Naive thymus-derived CD4-positive, alpha-beta T cell (primary cell): ENCODE measurements at regions not wholly inside any gene's neighbourhood (a gene's known extent, or its start where the extent isn't known, plus 50 kb on each side); places are given as distances from the start of the nearest gene placed in this dataset.

Source experiments
- ATAC-seq: fragments of 150-1000 bp; cut with Tn5 transposase; 2 replicates; pipeline ENCODE4 v1.10.0; 2021; ENCODE audit warnings: mild to moderate bottlenecking, moderate library complexity
- CTCF ChIA-PET: fragments of 350-600 bp; sonication (Branson Sonifier 250); formaldehyde crosslinking; loops from one replicate; lab custom pipeline; 2021; ENCODE audit warnings: antibody characterized with exemption; lab: Charles Lee
- POLR2A ChIA-PET: fragments of 350-600 bp; sonication (Branson Sonifier 250); formaldehyde crosslinking; loops from one replicate; lab custom pipeline; 2021; ENCODE audit warnings: antibody characterized with exemption, inconsistent platforms; lab: Charles Lee
- DNase-seq, 9 donors: peaks; one replicate each; pipeline versions ENCODE4 v3.0.0 to v3.0.0-alpha.2; 2020 to 2022; ENCODE audit warnings: mixed read lengths in 1 of 9
- H3K27ac ChIP-seq: one replicate; pipeline ENCODE4 v1.7.0; 2013; ENCODE audit warnings: mild to moderate bottlenecking, low read depth, low read length, moderate library complexity
- H3K27me3 ChIP-seq, 2 donors: one replicate each; pipeline ENCODE4 v1.7.0; 2013; ENCODE audit warnings: low read length in 2 of 2, mild to moderate bottlenecking in 2 of 2, moderate library complexity in 2 of 2; ENCODE audit not compliant: control insufficient read depth in 2 of 2, insufficient read depth in 2 of 2
- H3K36me3 ChIP-seq, 3 experiments: 1 replicate in 2 of 3; 2 replicates in 1 of 3; pipeline ENCODE4 v1.7.0; 2013; ENCODE audit warnings: low read length in 3 of 3, mild to moderate bottlenecking in 3 of 3, moderate library complexity in 1 of 3; ENCODE audit not compliant: insufficient read depth in 3 of 3, control insufficient read depth in 2 of 3
- H3K4me1 ChIP-seq, 2 donors: one replicate each; pipeline ENCODE4 v1.7.0; 2013; ENCODE audit warnings: low read length in 2 of 2, mild to moderate bottlenecking in 2 of 2, moderate library complexity in 1 of 2; ENCODE audit not compliant: control insufficient read depth in 2 of 2, insufficient read depth in 2 of 2
- H3K4me3 ChIP-seq: 2 replicates; pipeline ENCODE4 v1.7.0; 2013; ENCODE audit warnings: mild to moderate bottlenecking, low read length
- H3K9me3 ChIP-seq, 3 experiments: 1 replicate in 2 of 3; 2 replicates in 1 of 3; pipeline ENCODE4 v1.7.0; 2013; ENCODE audit warnings: low read length in 3 of 3; ENCODE audit not compliant: control insufficient read depth in 2 of 3
- H3K27ac Mint-ChIP-seq, 9 donors: one replicate each; pipeline ENCODE4 v1.8.0; 2020 to 2022; ENCODE audit warnings: mixed read lengths in 9 of 9, mild to moderate bottlenecking in 8 of 9, moderate library complexity in 5 of 9, inconsistent platforms in 2 of 9
- H3K27me3 Mint-ChIP-seq, 5 donors: one replicate each; pipeline ENCODE4 v1.8.0; 2021 to 2022; ENCODE audit warnings: mixed read lengths in 5 of 5, mild to moderate bottlenecking in 1 of 5
- H3K36me3 Mint-ChIP-seq, 5 donors: one replicate each; pipeline ENCODE4 v1.8.0; 2020 to 2022; ENCODE audit warnings: mixed read lengths in 5 of 5, mild to moderate bottlenecking in 3 of 5, inconsistent platforms in 1 of 5
- H3K4me1 Mint-ChIP-seq, 7 donors: one replicate each; pipeline ENCODE4 v1.8.0; 2020 to 2022; ENCODE audit warnings: mixed read lengths in 7 of 7, mild to moderate bottlenecking in 3 of 7, inconsistent platforms in 1 of 7
- H3K4me3 Mint-ChIP-seq, 10 donors: one replicate each; pipeline ENCODE4 v1.8.0; 2020 to 2022; ENCODE audit warnings: mild to moderate bottlenecking in 10 of 10, mixed read lengths in 10 of 10, moderate library complexity in 6 of 10, inconsistent platforms in 2 of 10
- H3K9me3 Mint-ChIP-seq, 11 donors: one replicate each; pipeline ENCODE4 v1.8.0; 2020 to 2022; ENCODE audit warnings: mixed read lengths in 11 of 11, mild to moderate bottlenecking in 4 of 11, inconsistent platforms in 1 of 11, moderate library complexity in 1 of 11
- intact Hi-C, 2 donors: fragments of 100-400 bp; cut with micrococcal nuclease; formaldehyde crosslinking; loops; one replicate each; pipeline ENCODE4 v1.15.1; 2023

DNA sequence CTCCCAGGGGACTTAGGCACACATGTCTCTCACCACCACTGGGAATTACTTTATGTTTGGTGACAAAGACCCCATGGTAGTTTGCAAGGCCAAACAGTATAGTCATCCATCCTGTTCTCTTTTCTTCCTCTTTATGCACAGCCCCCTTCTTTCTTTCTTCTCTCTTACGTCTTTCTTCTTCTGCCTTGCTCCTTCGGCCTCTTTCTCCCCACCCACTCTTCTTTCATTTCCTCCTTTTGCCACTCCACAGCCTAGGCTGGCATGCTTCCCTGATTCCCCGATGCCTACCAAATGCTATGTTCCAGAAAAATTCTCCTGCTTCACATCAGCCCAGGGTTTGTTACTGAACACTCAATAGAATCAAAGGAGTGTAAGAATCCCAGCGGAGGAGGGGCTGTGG, 62.4 kb upstream of the MKLN1 start:
- H3K9me3 Mint-ChIP-seq = peaks cover 0 to 8% (median 0%) of the 10 kb centered on the region in 11 donors
- peak overlapping the region in 1 of 9 donors; percentile 73 for H3K27ac Mint-ChIP-seq
- H3K27me3 ChIP-seq = no peaks in the 10 kb centered on the region
- no peak for ATAC-seq
- DNase-seq = no peak
- no peaks in the 10 kb centered on the region for H3K36me3 ChIP-seq
- peaks cover 0 to 9% (median 0%) of the 10 kb centered on the region in 5 donors for H3K27me3 Mint-ChIP-seq
- no peak overlapping the region for H3K4me3 ChIP-seq
- POLR2A ChIA-PET = no interaction called here
- intact Hi-C loops = no loop called here
- H3K27ac ChIP-seq = no peak overlapping the region
- no peaks in the 10 kb centered on the region for H3K4me1 ChIP-seq
- H3K4me3 Mint-ChIP-seq = no peak overlapping the region
- CTCF ChIA-PET = no interaction called here
- peaks cover 0 to 4% (median 0%) of the 10 kb centered on the region in 5 donors for H3K36me3 Mint-ChIP-seq
- H3K4me1 Mint-ChIP-seq = peaks cover 0 to 2% (median 0%) of the 10 kb centered on the region in 7 donors
- H3K9me3 ChIP-seq = no peaks in the 10 kb centered on the region

DNA sequence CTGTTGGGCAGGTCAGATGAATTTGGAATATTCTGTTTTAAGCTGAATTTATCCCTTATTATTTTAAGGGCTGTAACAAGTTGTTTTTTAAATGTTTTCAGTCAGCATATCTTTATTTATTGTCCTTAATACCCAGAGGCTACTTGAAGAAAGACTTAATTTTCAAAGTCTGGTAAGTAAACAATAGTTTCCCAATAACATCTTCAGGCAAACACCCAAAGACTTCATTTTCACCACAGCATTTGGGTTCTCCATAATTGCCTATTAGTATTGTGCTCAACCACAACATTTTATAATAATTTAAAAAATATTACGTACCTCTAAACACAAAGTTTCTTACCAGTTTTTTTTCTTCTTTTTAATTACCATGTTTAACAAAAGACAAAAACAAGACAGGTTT, 60.0 kb upstream of the MKLN1 start:
- Histone ChIP-seq H3K9me3 (no peaks in the 10 kb centered on the region), H3K27me3 (no peaks in the 10 kb centered on the region), H3K27ac (no peak overlapping the region), H3K4me3 (no peak overlapping the region), H3K36me3 (no peaks in the 10 kb centered on the region), H3K4me1 (no peaks in the 10 kb centered on the region)
- H3K9me3 Mint-ChIP-seq = peaks cover 0 to 3% (median 0%) of the 10 kb centered on the region in 11 donors
- peaks cover 0 to 6% (median 0%) of the 10 kb centered on the region in 5 donors for H3K27me3 Mint-ChIP-seq
- DNase-seq (no peak), ATAC-seq (no peak)
- POLR2A ChIA-PET = interaction anchor here (0.6 kb wide), 1 partner anchor 206 kb away, joined by 6 read pairs; no protein-coding TSS in a partner anchor
- H3K4me3 Mint-ChIP-seq = no peak overlapping the region
- H3K36me3 Mint-ChIP-seq = peaks cover 0 to 4% (median 0%) of the 10 kb centered on the region in 5 donors
- H3K27ac Mint-ChIP-seq = no peak overlapping the region
- intact Hi-C loops = no loop called here
- CTCF ChIA-PET = no interaction called here
- H3K4me1 Mint-ChIP-seq = peaks cover 0 to 2% (median 0%) of the 10 kb centered on the region in 7 donors

DNA sequence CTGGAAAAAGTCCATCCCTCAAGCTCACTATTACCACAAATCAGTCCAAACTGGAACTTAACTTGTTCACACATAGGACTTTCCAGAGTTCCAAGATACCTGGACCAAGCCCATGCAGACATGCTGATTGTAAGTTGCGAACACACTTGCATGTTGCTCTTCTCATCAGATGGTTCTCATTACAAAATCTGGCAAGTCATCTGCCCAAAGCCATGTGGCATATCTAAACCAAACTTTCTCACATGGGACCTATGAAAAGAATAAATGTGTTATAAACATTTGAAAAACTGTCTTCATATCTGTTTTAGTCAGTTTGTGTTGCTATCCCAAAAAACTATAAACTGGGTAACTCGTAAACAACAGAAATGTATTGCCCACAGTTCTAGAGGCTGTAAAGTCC, 58.8 kb upstream of the MKLN1 start:
- Mint-ChIP-seq H3K36me3 (peaks cover 0 to 4% (median 0%) of the 10 kb centered on the region in 5 donors), H3K9me3 (peaks cover 0 to 3% (median 0%) of the 10 kb centered on the region in 11 donors), H3K27me3 (peaks cover 0 to 6% (median 0%) of the 10 kb centered on the region in 5 donors), H3K4me3 (no peak overlapping the region), H3K4me1 (peaks cover 0 to 2% (median 0%) of the 10 kb centered on the region in 7 donors), H3K27ac (no peak overlapping the region)
- no peaks in the 10 kb centered on the region for H3K4me1 ChIP-seq
- H3K36me3 ChIP-seq = no peaks in the 10 kb centered on the region
- CTCF ChIA-PET = no interaction called here
- no peaks in the 10 kb centered on the region for H3K9me3 ChIP-seq
- no peak overlapping the region for H3K4me3 ChIP-seq
- no peak for ATAC-seq
- intact Hi-C loops = no loop called here
- POLR2A ChIA-PET = no interaction called here
- no peaks in the 10 kb centered on the region for H3K27me3 ChIP-seq
- H3K27ac ChIP-seq = no peak overlapping the region
- no peak for DNase-seq

DNA sequence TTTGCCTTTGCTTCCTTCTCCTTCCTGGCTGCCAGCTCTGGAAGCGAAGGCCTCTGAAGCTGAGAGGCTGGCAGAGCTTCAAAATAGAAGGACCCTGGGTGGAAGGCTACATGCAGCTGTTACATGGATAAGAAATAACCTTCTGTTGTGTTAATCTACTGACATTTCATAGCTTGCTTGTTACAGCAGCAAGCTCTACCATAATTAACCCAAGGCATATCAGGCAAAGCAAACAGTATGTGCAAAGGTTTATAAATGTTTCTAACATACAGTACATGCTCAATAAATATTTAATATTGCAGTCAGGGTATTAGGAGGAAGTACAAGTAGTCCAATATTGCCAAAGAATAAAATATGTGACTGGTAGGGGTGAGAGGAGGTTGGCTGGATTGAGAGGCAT, 55.6 kb upstream of the MKLN1 start:
- intact Hi-C loops = no loop called here
- ChIA-PET POLR2A (no interaction called here), CTCF (no interaction called here)
- no peak overlapping the region for H3K4me3 ChIP-seq
- H3K27me3 ChIP-seq = no peaks in the 10 kb centered on the region
- peaks cover 0 to 3% (median 0%) of the 10 kb centered on the region in 11 donors for H3K9me3 Mint-ChIP-seq
- no peak overlapping the region for H3K27ac Mint-ChIP-seq
- H3K9me3 ChIP-seq = no peaks in the 10 kb centered on the region
- H3K36me3 Mint-ChIP-seq = peaks cover 0 to 4% (median 0%) of the 10 kb centered on the region in 5 donors
- DNase-seq = no peak
- no peak for ATAC-seq
- H3K4me1 Mint-ChIP-seq = peaks cover 0 to 2% (median 0%) of the 10 kb centered on the region in 7 donors
- H3K27ac ChIP-seq = no peak overlapping the region
- H3K4me1 ChIP-seq = no peaks in the 10 kb centered on the region
- H3K36me3 ChIP-seq = no peaks in the 10 kb centered on the region
- H3K27me3 Mint-ChIP-seq = peaks cover 0 to 4% (median 0%) of the 10 kb centered on the region in 5 donors
- H3K4me3 Mint-ChIP-seq = no peak overlapping the region

DNA sequence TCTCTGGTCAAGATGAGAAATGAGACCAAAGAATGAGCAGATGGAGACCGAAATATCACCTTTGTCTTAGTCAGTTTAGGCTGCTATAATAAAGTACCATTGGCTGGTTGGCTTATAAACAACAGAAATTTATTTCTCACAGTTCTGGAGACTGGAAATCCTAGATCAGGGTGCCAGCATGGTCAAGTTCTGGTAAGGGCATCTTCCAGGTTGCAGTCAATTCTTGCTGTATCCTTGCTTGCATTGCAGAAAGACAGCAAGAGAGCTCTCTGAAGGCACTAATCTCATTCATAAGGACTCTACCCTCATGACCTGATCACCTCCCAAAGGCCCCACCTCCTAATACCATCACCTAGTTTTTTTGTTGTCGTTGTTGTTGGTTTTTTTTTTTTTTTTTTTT, 52.7 kb upstream of the MKLN1 start:
- intact Hi-C loops = no loop called here
- POLR2A ChIA-PET = interaction anchor here (0.7 kb wide), 1 partner anchor 900 kb away, joined by 3 read pairs; no protein-coding TSS in a partner anchor
- DNase-seq = no peak
- no peaks in the 10 kb centered on the region for H3K9me3 ChIP-seq
- no peak overlapping the region for H3K27ac ChIP-seq
- ATAC-seq = no peak
- H3K27me3 Mint-ChIP-seq = peaks cover 0 to 4% (median 0%) of the 10 kb centered on the region in 5 donors
- H3K36me3 Mint-ChIP-seq = peaks cover 0 to 2% (median 0%) of the 10 kb centered on the region in 5 donors
- H3K4me3 Mint-ChIP-seq = no peak overlapping the region
- H3K4me1 ChIP-seq = no peaks in the 10 kb centered on the region
- CTCF ChIA-PET = no interaction called here
- H3K4me3 ChIP-seq = no peak overlapping the region
- no peaks in the 10 kb centered on the region for H3K27me3 ChIP-seq
- peaks cover 0 to 3% (median 0%) of the 10 kb centered on the region in 11 donors for H3K9me3 Mint-ChIP-seq
- peaks cover 0 to 2% (median 0%) of the 10 kb centered on the region in 7 donors for H3K4me1 Mint-ChIP-seq
- no peak overlapping the region for H3K27ac Mint-ChIP-seq
- no peaks in the 10 kb centered on the region for H3K36me3 ChIP-seq

DNA sequence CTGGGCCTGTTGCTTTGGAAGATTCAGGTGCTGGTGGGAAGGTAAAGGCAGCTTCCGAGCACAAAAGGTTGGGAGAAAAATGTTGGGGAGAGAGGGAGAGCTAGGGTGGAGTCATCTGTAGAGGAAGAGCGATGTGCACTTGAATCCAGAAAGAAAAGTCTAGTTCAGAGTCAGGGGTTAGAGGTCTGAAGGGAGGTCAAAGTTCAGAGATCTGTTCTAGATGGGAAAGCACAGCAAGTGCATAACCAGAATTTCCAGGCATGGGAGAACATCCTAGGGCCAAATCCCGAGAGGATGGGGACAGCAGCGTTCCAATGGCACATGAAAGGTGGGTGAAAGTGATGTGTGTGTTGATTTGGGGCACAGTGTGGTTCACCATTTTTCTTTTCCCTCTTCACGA, 51.5 kb upstream of the MKLN1 start:
- Mint-ChIP-seq H3K9me3 (peaks cover 0 to 7% (median 0%) of the 10 kb centered on the region in 11 donors), H3K27ac (peak overlapping the region in 2 of 9 donors; percentile 3 to 20), H3K27me3 (peaks cover 0 to 4% (median 0%) of the 10 kb centered on the region in 5 donors), H3K4me3 (no peak overlapping the region), H3K4me1 (peaks cover 0 to 2% (median 0%) of the 10 kb centered on the region in 7 donors), H3K36me3 (peaks cover 0 to 2% (median 0%) of the 10 kb centered on the region in 5 donors)
- no peaks in the 10 kb centered on the region for H3K27me3 ChIP-seq
- no peak overlapping the region for H3K4me3 ChIP-seq
- H3K4me1 ChIP-seq = no peaks in the 10 kb centered on the region
- no peak overlapping the region for H3K27ac ChIP-seq
- DNase-seq (no peak), ATAC-seq (no peak)
- H3K36me3 ChIP-seq = no peaks in the 10 kb centered on the region
- POLR2A ChIA-PET = no interaction called here
- CTCF ChIA-PET = no interaction called here
- H3K9me3 ChIP-seq = no peaks in the 10 kb centered on the region
- intact Hi-C loops = no loop called here

DNA sequence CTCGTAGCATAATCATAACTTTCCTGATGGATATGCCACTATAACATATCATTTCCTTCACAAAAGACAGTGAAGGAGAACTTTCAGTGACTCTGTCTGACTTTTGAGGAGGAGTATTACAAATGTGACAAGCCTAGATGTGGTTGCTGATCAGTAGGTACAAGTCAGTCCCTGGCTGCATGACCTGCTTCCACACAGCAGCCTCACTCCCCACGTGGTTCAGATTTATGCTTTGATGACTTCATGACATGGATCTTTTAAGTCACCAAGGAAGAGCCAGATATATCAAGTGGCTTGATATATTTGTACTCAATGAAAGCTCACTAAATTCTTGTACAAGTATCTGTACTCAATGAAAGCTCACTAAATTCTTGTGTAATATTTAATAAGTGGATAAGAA, 50.9 kb upstream of the MKLN1 start:
- H3K27me3 ChIP-seq = no peaks in the 10 kb centered on the region
- H3K27me3 Mint-ChIP-seq = peaks cover 0 to 4% (median 0%) of the 10 kb centered on the region in 5 donors
- no peaks in the 10 kb centered on the region for H3K9me3 ChIP-seq
- ChIA-PET CTCF (no interaction called here), POLR2A (no interaction called here)
- no peaks in the 10 kb centered on the region for H3K4me1 ChIP-seq
- H3K27ac ChIP-seq = no peak overlapping the region
- no peaks in the 10 kb centered on the region for H3K36me3 ChIP-seq
- H3K27ac Mint-ChIP-seq = no peak overlapping the region
- ATAC-seq (no peak), DNase-seq (no peak)
- peaks cover 0 to 2% (median 0%) of the 10 kb centered on the region in 5 donors for H3K36me3 Mint-ChIP-seq
- peaks cover 0 to 2% (median 0%) of the 10 kb centered on the region in 7 donors for H3K4me1 Mint-ChIP-seq
- H3K4me3 Mint-ChIP-seq = no peak overlapping the region
- H3K9me3 Mint-ChIP-seq = peaks cover 0 to 7% (median 0%) of the 10 kb centered on the region in 11 donors
- intact Hi-C loops = no loop called here
- no peak overlapping the region for H3K4me3 ChIP-seq
